Dendritic cell treated with granulocyte-macrophage colony-stimulating factor and Interleukin-4, amounts not matched to agents 40 ng/mL and 50 ng/mL, for 4 days (primary cell): ENCODE measurements at regions not wholly inside any gene's neighbourhood (a gene's known extent, or its start where the extent isn't known, plus 50 kb on each side); places are given as distances from the start of the nearest gene placed in this dataset.
A peak's percentile ranks its signal among the peaks of the same experiment; 100 is the strongest.
"Not testable (repeated sequence)": the region's sequence is repeated elsewhere in the genome, so short reads cannot be mapped to it uniquely, and the experiment has no call there.

Source experiments
- H3K27ac Mint-ChIP-seq: one replicate; pipeline ENCODE4 v1.8.0; 2022; ENCODE audit warnings: mild to moderate bottlenecking, mixed read lengths
- H3K27me3 Mint-ChIP-seq: one replicate; pipeline ENCODE4 v1.8.0; 2022; ENCODE audit warnings: mild to moderate bottlenecking, mixed read lengths
- H3K36me3 Mint-ChIP-seq: one replicate; pipeline ENCODE4 v1.8.0; 2022; ENCODE audit warnings: low read depth, mixed read lengths
- H3K4me1 Mint-ChIP-seq: one replicate; pipeline ENCODE4 v1.8.0; 2022; ENCODE audit warnings: low read depth, mixed read lengths
- H3K4me3 Mint-ChIP-seq: one replicate; pipeline ENCODE4 v1.8.0; 2022; ENCODE audit warnings: mild to moderate bottlenecking, moderate library complexity, mixed read lengths
- H3K9me3 Mint-ChIP-seq: one replicate; pipeline ENCODE4 v1.8.0; 2022; ENCODE audit warnings: mixed read lengths
- intact Hi-C: fragments of 100-400 bp; cut with micrococcal nuclease; formaldehyde crosslinking; loops from one replicate; pipeline ENCODE4 v1.15.0; 2022

DNA sequence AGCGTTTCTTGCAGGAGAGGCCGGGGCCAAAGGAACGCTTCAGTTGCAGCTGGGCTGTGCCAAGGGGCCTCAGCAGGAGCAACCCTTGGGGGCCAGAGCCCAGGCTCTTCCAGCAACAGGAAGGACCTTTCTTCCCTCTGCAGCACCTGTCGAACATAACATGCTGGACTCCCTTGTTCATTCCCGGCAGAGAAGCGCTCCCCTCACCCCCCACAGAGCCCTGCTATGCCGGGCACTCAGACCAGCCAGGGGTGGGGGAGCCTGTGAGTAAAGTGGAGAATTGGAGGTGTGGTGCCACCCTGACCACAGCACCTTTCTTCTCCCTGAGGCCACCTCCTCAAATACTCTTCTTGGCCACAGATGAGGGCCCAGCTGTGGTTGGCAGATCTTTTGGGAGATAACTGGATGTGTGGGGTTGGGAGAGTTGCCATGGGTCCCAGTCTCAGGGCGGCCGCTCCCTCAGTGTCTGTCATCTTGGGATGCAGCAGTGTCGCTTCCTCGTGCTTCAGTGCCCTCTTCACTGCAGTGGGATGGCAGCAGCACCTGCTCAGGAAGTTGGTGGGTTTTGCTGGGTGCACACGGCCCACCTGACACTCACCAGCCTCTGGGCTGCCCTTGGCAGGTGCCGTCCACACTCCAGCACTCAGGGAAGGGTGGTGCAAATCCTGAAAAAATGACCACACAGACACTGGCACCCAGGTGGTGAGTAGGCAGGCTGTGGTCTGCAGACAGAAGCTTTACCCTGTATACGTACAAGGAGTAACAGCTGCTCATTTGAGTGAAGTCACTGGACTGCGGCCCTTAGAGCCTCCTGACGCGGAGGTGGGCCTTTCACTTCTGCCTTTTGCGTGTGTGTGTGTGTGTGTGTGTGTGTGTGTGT lies 67.5 kb downstream of the NPIPB11 start:
- intact Hi-C loops, result not testable (repeated sequence)

DNA sequence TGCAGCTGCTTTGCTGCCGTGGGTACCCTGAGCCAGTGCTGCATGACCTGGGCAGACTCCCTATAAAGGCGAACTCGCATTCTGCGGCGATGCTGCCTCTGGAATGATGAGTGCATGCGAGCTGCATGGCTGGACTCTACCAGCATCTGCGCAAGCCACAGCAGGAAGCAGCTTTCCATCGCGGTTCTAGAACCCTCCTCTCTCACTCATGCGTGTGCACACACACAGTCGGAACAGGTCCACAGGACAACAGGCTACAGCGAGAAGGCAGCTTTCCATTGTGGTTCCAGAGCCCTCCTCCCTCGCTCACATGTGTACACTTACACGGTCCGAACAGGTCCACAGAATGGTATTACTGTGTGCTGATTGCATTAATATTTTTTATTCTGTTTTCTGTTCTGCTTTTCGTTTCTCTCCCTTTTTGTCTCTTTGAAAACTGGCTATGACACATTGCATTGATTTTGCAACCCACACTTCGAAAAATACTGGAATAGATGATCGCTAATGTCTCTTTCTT lies 69.1 kb downstream of the NPIPB11 start:
- intact Hi-C loops, H3K36me3 Mint-ChIP-seq, H3K27ac Mint-ChIP-seq, H3K9me3 Mint-ChIP-seq, H3K4me3 Mint-ChIP-seq: not testable (repeated sequence)
- peaks cover 35% of the 10 kb centered on the region for H3K4me1 Mint-ChIP-seq
- H3K27me3 Mint-ChIP-seq, result peaks cover 39% of the 10 kb centered on the region

More for the DNA sequence above, 67.5 kb downstream of the NPIPB11 start:
- H3K27ac Mint-ChIP-seq, result peak overlapping the region; percentile 52
- H3K36me3 Mint-ChIP-seq, H3K4me3 Mint-ChIP-seq, H3K9me3 Mint-ChIP-seq: not testable (repeated sequence)
- peaks cover 35% of the 10 kb centered on the region for H3K27me3 Mint-ChIP-seq
- H3K4me1 Mint-ChIP-seq, result peaks cover 48% of the 10 kb centered on the region

DNA sequence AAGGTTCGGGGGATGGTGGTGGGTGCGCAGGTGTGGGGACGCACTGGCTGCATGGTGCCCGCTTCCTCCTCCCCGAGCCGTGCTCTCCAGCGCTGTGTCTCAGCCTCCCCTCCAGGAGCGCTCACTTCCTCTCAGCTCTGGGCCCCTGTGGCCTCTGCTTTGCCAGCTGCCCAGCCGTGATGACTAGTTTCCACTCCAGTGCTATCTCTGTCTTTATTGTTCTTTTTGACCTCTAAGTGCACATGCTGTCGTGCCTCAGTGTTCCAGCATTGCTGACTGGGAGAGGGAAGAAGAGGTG lies 71.0 kb downstream of the NPIPB11 start:
- H3K4me1 Mint-ChIP-seq, result peaks cover 35% of the 10 kb centered on the region
- H3K9me3 Mint-ChIP-seq, intact Hi-C loops, H3K36me3 Mint-ChIP-seq, H3K4me3 Mint-ChIP-seq: not testable (repeated sequence)
- H3K27ac Mint-ChIP-seq, result peak overlapping the region; percentile 17
- H3K27me3 Mint-ChIP-seq, result peaks cover 36% of the 10 kb centered on the region

DNA sequence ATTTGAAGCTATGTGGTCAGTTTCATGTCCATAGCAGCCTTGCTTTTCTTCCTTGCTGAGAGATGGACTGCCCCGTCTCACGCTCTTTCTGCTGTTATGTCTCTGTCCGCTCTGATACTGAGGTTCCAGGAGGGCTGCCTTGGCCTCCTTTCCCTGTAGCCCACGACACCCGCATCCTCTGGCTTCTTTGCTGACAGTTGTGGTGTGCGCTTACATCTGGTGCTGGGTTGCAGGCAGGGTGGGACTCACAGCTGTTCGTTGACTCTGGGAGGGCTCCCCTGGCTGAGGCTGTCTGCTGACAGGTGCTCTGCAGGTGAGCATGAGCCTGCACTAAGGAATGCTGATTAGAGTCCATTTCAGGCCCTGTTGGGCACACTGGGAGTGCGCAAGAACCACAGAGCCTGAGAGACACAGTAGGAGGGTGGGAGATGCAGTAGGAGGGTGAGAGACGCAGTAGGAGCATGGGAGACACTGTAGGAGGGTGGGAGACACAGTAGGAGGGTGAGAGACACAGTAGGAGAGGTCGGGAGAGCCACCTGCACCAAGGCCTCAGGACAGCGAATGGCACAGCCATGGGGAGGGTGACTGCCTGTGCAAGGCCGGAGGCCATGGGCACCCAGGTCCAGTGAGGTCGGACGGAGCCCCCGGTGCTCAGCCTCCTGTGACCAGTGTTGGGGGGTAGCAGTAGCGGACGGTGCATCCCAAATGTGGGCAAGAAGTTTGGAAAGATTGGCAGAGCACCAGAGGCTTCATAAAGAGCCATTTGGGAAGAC lies 71.5 kb downstream of the NPIPB11 start:
- Mint-ChIP-seq H3K27me3 (peaks cover 36% of the 10 kb centered on the region), H3K27ac (peak overlapping the region; percentile 17), H3K4me1 (peaks cover 35% of the 10 kb centered on the region)
- H3K36me3 Mint-ChIP-seq, H3K9me3 Mint-ChIP-seq, intact Hi-C loops, H3K4me3 Mint-ChIP-seq: not testable (repeated sequence)

DNA sequence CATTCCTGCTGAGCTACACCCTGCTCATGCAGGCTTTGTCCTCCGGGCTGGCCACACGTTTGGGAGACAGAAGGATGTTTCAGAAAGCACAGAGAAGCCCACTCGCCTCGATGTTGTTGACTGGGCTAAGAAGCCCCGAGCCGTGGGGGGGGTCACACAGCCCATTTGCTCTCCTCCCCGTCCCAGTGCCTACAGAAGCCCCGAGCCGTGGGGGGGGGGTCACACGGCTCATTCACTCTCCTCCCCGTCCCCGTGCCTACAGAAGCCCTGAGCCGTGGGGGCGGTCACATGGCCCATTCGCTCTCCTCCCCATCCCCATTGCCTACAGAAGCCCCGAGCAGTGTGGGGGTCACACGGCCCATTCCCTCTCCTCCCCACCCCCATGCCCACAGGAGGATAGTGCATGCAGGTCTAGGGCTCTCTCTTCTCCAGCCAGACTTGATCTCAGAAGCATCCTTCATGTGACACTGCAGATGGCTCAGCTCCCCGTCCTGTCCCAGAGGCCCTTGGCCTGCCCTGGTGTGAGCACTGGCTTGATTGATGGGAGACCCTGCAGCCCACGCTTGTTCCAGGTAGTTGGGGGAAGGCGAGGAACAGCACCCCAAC lies 72.9 kb downstream of the NPIPB11 start:
- peaks cover 18% of the 10 kb centered on the region for H3K36me3 Mint-ChIP-seq
- H3K9me3 Mint-ChIP-seq, H3K4me3 Mint-ChIP-seq, H3K27ac Mint-ChIP-seq, intact Hi-C loops: not testable (repeated sequence)
- peaks cover 33% of the 10 kb centered on the region for H3K27me3 Mint-ChIP-seq
- H3K4me1 Mint-ChIP-seq, result peaks cover 24% of the 10 kb centered on the region

DNA sequence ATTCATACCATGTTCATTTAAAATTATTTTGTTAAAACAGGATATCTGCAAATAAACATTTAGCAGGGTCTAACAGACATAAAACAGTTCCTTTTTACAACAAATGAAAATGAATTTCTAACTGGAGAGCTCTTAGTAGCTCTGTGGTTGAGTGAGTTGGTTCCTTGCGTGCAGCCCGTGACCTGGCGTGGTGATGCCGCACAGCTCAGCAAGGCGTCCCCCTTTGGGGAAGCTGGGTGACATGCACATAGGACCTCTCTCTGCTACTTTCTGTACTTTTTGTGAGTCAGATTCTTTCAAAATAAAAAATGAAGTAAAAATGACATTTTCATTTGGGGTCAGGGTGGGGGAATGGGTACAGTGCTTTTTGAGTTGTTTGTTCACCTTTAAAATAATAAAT lies 75.9 kb downstream of the NPIPB11 start:
- H3K4me3 Mint-ChIP-seq, H3K9me3 Mint-ChIP-seq, H3K27ac Mint-ChIP-seq, intact Hi-C loops: not testable (repeated sequence)
- H3K27me3 Mint-ChIP-seq, result peaks cover 26% of the 10 kb centered on the region
- H3K36me3 Mint-ChIP-seq, result peaks cover 26% of the 10 kb centered on the region
- peaks cover 10% of the 10 kb centered on the region for H3K4me1 Mint-ChIP-seq

DNA sequence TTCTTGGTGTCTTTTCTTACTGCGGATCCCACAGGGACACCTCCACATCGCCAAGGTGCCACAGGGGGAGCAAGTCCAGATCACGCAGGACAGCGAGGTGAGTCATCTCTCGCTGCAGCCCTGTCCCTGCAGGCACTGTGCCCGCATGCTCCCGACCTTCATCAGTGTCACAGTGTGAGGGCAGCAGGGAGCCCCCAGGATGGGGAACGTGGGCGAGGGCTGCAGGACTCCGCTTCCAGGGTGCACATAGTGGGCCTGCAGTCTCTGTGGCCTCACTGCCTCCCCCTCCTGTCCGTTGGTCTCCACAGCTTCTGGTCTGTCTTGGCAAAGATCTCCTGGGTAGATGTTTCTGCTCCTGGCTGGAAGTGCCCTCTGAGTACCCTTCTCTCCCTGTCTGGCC lies 78.0 kb downstream of the NPIPB11 start:
- intact Hi-C loops, H3K4me1 Mint-ChIP-seq, H3K9me3 Mint-ChIP-seq, H3K27ac Mint-ChIP-seq, H3K4me3 Mint-ChIP-seq: not testable (repeated sequence)
- Mint-ChIP-seq H3K36me3 (peaks cover 23% of the 10 kb centered on the region), H3K27me3 (peaks cover 13% of the 10 kb centered on the region)

DNA sequence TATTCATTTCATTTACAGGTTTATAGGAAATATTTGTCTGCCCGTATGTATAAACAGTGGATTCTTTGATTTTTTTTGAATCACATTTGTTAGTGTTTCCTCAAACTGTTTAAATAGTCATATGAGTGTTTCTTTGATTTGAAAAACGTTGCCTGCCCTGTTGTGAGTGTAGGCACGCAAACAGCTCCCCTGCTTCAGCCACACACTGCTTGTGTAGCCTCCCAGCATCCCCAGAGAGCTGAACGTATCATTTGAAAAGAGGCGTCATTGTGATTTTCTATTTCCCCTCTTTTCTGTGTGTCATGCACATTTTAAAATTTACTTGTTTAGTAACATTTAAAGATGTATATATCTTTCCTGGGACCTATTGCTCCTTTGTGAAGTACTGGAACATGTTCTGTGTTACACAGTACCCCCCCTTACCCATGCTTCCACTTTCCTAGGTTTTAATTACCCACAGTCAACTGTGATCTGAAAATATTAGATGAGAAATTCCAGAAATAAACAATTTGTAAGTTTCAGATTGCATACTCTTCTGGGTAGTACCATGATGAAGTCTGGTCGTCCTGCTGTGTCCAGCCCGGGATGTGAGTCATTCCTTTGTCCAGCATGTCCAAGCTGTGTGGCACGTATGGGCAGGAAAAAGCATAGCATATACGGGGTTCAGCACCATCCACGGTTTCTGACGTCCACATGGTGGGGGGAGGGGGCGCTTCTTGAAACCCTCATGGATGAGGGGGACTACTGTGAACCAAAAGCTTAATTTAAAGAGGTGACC lies 78.7 kb downstream of the NPIPB11 start:
- H3K36me3 Mint-ChIP-seq, result peaks cover 20% of the 10 kb centered on the region
- H3K27ac Mint-ChIP-seq, H3K4me3 Mint-ChIP-seq, H3K9me3 Mint-ChIP-seq, intact Hi-C loops, H3K4me1 Mint-ChIP-seq: not testable (repeated sequence)
- H3K27me3 Mint-ChIP-seq, result peaks cover 12% of the 10 kb centered on the region

DNA sequence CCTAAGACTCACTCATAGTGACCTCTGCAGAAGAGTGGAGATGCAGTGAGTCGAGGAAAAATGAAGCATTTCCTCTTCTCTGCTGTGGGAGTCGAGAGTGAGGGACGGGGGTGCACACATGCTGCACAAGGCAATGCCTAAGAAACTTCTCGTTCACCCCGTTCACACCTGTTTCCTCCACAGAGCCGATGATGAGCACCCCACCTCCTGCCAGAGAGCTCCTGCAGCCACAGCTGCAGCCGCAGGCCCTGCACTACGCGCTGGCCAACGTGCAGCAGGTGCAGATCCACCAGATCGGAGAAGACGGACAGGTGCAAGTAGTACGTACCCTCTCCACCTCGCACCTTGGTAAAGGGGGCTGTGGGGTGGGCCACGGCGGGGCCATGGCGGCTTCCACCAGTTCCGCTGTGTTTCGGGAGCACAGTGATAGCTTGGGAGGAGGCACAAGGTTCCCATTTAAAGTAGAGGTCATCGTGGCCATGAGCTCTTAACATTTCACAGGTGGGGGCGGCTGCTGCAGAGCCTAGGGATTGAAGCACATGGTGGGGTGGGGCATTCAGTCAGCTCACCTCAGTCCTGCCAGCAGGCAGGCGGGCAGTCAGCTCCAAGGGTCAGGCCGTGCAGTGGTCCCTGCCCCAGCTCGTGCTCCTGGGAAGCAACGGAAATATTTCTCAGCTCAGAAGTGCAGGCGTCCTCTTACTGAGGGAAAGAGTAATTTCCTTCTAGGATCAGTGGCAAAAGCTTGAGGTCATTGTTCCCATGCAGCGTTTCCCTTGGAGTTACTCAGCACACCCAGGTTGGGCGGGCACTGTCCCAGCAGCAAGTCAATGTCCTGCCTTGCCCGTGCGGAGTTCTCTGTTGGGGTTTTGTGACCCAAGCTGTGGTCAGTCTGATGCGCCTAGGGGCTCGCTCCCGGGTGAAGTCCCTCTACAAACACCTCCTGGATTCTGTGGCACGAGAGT lies 80.1 kb downstream of the NPIPB11 start:
- intact Hi-C loops, H3K9me3 Mint-ChIP-seq, H3K27ac Mint-ChIP-seq, H3K4me1 Mint-ChIP-seq, H3K4me3 Mint-ChIP-seq: not testable (repeated sequence)
- Mint-ChIP-seq H3K27me3 (peaks cover 14% of the 10 kb centered on the region), H3K36me3 (peaks cover 20% of the 10 kb centered on the region)

DNA sequence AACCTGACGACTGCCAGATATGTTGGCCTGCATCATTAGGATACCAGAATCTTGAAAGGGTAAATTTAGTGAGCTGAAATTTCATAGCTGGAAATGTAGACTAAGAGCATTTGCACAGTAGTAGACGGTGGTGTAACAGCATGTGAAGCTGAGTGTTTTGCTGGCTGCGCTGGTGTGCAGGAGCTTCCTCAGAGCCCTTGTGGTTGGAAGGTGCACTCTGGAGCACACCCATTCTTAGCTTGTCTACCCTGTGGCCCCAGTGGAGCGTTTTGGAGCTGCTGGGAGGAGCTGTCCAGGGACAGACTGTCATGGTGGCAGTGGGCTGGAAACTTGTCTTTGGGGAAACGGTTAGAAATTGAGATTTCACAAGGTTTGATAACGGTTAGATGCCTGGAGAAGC lies 82.8 kb downstream of the NPIPB11 start:
- intact Hi-C loops, H3K27ac Mint-ChIP-seq, H3K36me3 Mint-ChIP-seq, H3K9me3 Mint-ChIP-seq, H3K4me3 Mint-ChIP-seq: not testable (repeated sequence)
- H3K27me3 Mint-ChIP-seq, result peaks cover 15% of the 10 kb centered on the region
- H3K4me1 Mint-ChIP-seq, result peaks cover 16% of the 10 kb centered on the region

DNA sequence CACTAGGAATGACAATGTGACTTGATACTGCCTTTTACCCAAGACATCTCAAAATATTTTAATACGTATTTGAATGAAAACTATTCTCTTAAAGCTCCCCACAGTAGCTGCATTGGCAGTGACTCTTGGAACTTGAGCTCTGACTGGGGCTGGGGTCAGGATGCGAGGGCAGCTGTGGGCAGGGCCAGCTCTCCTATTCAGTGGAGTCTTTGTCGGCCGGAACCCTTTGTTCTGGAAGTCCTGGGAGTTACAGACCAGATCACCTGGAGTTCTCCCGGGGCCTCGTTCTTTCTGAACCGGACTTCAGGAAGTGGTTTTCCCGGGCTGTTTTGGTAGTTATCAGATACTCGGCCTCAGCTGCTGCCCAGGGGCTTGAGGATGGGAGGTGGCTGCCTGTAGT lies 84.9 kb downstream of the NPIPB11 start:
- Mint-ChIP-seq H3K9me3 (no peaks in the 10 kb centered on the region), H3K4me1 (peaks cover 34% of the 10 kb centered on the region), H3K36me3 (no peaks in the 10 kb centered on the region), H3K4me3 (no peak overlapping the region), H3K27me3 (peaks cover 22% of the 10 kb centered on the region), H3K27ac (no peak overlapping the region)
- intact Hi-C loops, result no loop called here

DNA sequence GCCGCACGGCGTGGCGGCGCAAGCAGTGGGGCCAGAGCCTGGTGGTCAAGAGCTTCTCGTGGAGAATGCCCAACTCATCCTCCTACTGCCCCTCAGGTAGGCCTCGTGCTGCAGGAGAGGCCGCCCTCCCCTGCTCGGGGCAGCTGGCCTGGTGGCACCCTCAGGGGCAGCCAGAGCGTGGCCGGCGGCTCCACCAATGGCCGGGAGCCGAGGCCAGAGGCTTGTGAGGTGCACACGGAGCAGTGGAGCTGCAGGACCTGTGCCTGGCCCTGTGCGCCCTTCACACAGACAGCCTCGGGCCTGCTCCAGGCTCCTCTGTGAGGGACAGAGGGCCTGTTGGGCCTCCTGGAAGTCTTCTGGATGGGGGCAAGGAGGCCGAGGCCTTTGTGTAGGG lies 85.5 kb downstream of the NPIPB11 start:
- no peaks in the 10 kb centered on the region for H3K36me3 Mint-ChIP-seq
- H3K4me3 Mint-ChIP-seq, result no peak overlapping the region
- H3K9me3 Mint-ChIP-seq, result no peaks in the 10 kb centered on the region
- peaks cover 34% of the 10 kb centered on the region for H3K4me1 Mint-ChIP-seq
- intact Hi-C loops, result no loop called here
- peaks cover 25% of the 10 kb centered on the region for H3K27me3 Mint-ChIP-seq
- H3K27ac Mint-ChIP-seq, result no peak overlapping the region
